Duodenal mucosa (tissue), 2 donors: ENCODE measurements at regions not wholly inside any gene's neighbourhood (a gene's known extent, or its start where the extent isn't known, plus 50 kb on each side); places are given as distances from the start of the nearest gene placed in this dataset.

ENCODE experiments used
- H3K27ac ChIP-seq: one replicate; pipeline ENCODE4 v1.7.0; 2013; ENCODE audit warnings: low read depth, low read length
- H3K27me3 ChIP-seq, 2 donors: one replicate each; pipeline ENCODE4 v1.7.0; 2013; ENCODE audit warnings: low read length in 2 of 2, control low read depth in 1 of 2; ENCODE audit not compliant: insufficient read depth in 2 of 2, control insufficient read depth in 1 of 2
- H3K36me3 ChIP-seq, 2 donors: one replicate each; pipeline ENCODE4 v1.7.0; 2013; ENCODE audit warnings: low read length in 2 of 2, control low read depth in 1 of 2; ENCODE audit not compliant: insufficient read depth in 2 of 2, control insufficient read depth in 1 of 2
- H3K4me1 ChIP-seq, 2 donors: one replicate each; pipeline ENCODE4 v1.7.0; 2013; ENCODE audit warnings: low read length in 2 of 2, control low read depth in 1 of 2; ENCODE audit not compliant: insufficient read depth in 2 of 2, control insufficient read depth in 1 of 2
- H3K4me3 ChIP-seq, 2 donors: one replicate each; pipeline ENCODE4 v1.7.0; 2013; ENCODE audit warnings: low read length in 2 of 2, low read depth in 1 of 2
- H3K9ac ChIP-seq, 2 donors: one replicate each; pipeline ENCODE4 v1.7.0; 2013; ENCODE audit warnings: low read length in 2 of 2, low read depth in 1 of 2
- H3K9me3 ChIP-seq, 2 donors: one replicate each; pipeline ENCODE4 v1.7.0; 2013; ENCODE audit warnings: low read length in 2 of 2, control low read depth in 1 of 2; ENCODE audit not compliant: control insufficient read depth in 1 of 2

GRCh38 chr10:130889240-130889639 lies 422.3 kb downstream of the TCERG1L start:
- H3K9me3 ChIP-seq, result no peaks in the 10 kb centered on the region
- H3K9ac ChIP-seq, result no peak overlapping the region
- no peak overlapping the region for H3K27ac ChIP-seq
- no peaks in the 10 kb centered on the region for H3K36me3 ChIP-seq
- H3K27me3 ChIP-seq, result no peaks in the 10 kb centered on the region
- no peak overlapping the region for H3K4me3 ChIP-seq
- H3K4me1 ChIP-seq, result no peaks in the 10 kb centered on the region

- Histone ChIP-seq H3K27me3 (no peaks in the 10 kb centered on the region), H3K9me3 (no peaks in the 10 kb centered on the region), H3K9ac (no peak overlapping the region), H3K36me3 (no peaks in the 10 kb centered on the region), H3K4me1 (no peaks in the 10 kb centered on the region), H3K27ac (no peak overlapping the region), H3K4me3 (no peak overlapping the region)
Measured at GRCh38 chr10:130889780-130890179, 421.7 kb downstream of the TCERG1L start.

GRCh38 chr10:130891066-130891465 lies 420.5 kb downstream of the TCERG1L start:
- Histone ChIP-seq H3K27ac (no peak overlapping the region), H3K36me3 (no peaks in the 10 kb centered on the region), H3K27me3 (no peaks in the 10 kb centered on the region), H3K9ac (no peak overlapping the region), H3K4me3 (no peak overlapping the region), H3K4me1 (no peaks in the 10 kb centered on the region), H3K9me3 (no peaks in the 10 kb centered on the region)

GRCh38 chr10:130894471-130894870 lies 417.1 kb downstream of the TCERG1L start:
- no peak overlapping the region for H3K27ac ChIP-seq
- H3K4me1 ChIP-seq, result no peaks in the 10 kb centered on the region
- no peaks in the 10 kb centered on the region for H3K36me3 ChIP-seq
- H3K9ac ChIP-seq, result no peak overlapping the region
- H3K4me3 ChIP-seq, result no peak overlapping the region
- H3K9me3 ChIP-seq, result no peaks in the 10 kb centered on the region
- no peaks in the 10 kb centered on the region for H3K27me3 ChIP-seq

GRCh38 chr10:130895161-130895560 lies 416.4 kb downstream of the TCERG1L start:
- no peaks in the 10 kb centered on the region for H3K36me3 ChIP-seq

GRCh38 chr10:130897815-130898214 lies 413.7 kb downstream of the TCERG1L start:
- H3K4me1 ChIP-seq, result no peaks in the 10 kb centered on the region
- no peaks in the 10 kb centered on the region for H3K9me3 ChIP-seq
- H3K27ac ChIP-seq, result no peak overlapping the region
- H3K4me3 ChIP-seq, result no peak overlapping the region
- no peak overlapping the region for H3K9ac ChIP-seq
- H3K36me3 ChIP-seq, result no peaks in the 10 kb centered on the region
- no peaks in the 10 kb centered on the region for H3K27me3 ChIP-seq

More at GRCh38 chr10:130895161-130895560, 416.4 kb downstream of the TCERG1L start:
- Histone ChIP-seq H3K4me1 (no peaks in the 10 kb centered on the region), H3K27ac (no peak overlapping the region), H3K4me3 (no peak overlapping the region), H3K9ac (no peak overlapping the region), H3K9me3 (no peaks in the 10 kb centered on the region), H3K27me3 (no peaks in the 10 kb centered on the region)

- Histone ChIP-seq H3K36me3 (no peaks in the 10 kb centered on the region), H3K4me3 (no peak overlapping the region), H3K9me3 (no peaks in the 10 kb centered on the region), H3K27ac (no peak overlapping the region), H3K27me3 (no peaks in the 10 kb centered on the region), H3K9ac (no peak overlapping the region), H3K4me1 (no peaks in the 10 kb centered on the region)
Measured at GRCh38 chr10:130898381-130898780, 413.1 kb downstream of the TCERG1L start.

- no peaks in the 10 kb centered on the region for H3K4me1 ChIP-seq
Measured at GRCh38 chr10:130899856-130900255, 411.7 kb downstream of the TCERG1L start.

GRCh38 chr10:130900441-130901160 lies 410.9 kb downstream of the TCERG1L start:
- Histone ChIP-seq H3K27ac (no peak overlapping the region), H3K27me3 (no peaks in the 10 kb centered on the region), H3K9ac (no peak overlapping the region), H3K9me3 (no peaks in the 10 kb centered on the region), H3K4me3 (no peak overlapping the region), H3K36me3 (no peaks in the 10 kb centered on the region), H3K4me1 (no peaks in the 10 kb centered on the region)

More at GRCh38 chr10:130899856-130900255, 411.7 kb downstream of the TCERG1L start:
- no peaks in the 10 kb centered on the region for H3K9me3 ChIP-seq
- no peaks in the 10 kb centered on the region for H3K27me3 ChIP-seq
- no peaks in the 10 kb centered on the region for H3K36me3 ChIP-seq
- H3K9ac ChIP-seq, result no peak overlapping the region
- H3K27ac ChIP-seq, result no peak overlapping the region
- H3K4me3 ChIP-seq, result no peak overlapping the region

- no peak overlapping the region for H3K27ac ChIP-seq
- H3K4me1 ChIP-seq, result no peaks in the 10 kb centered on the region
- no peak overlapping the region for H3K4me3 ChIP-seq
- no peaks in the 10 kb centered on the region for H3K36me3 ChIP-seq
- H3K27me3 ChIP-seq, result no peaks in the 10 kb centered on the region
- no peaks in the 10 kb centered on the region for H3K9me3 ChIP-seq
- H3K9ac ChIP-seq, result no peak overlapping the region
Measured at GRCh38 chr10:130901311-130902165, 410.0 kb downstream of the TCERG1L start.
